GM06990 (cell line): ENCODE measurements at regions not wholly inside any gene's neighbourhood (a gene's known extent, or its start where the extent isn't known, plus 50 kb on each side); places are given as distances from the start of the nearest gene placed in this dataset.

Experiments
- DNase-seq: peaks from one replicate; pipeline ENCODE4 v3.0.0-alpha.2; 2011; ENCODE audit not compliant: insufficient read length; ENCODE audit errors: extremely low read depth
- H3K27me3 ChIP-seq: replicated peaks from 2 replicates; pipeline ENCODE4 v1.6.0; 2011; ENCODE audit warnings: low read length; ENCODE audit not compliant: control insufficient read depth, insufficient read depth
- H3K36me3 ChIP-seq: 2 replicates; pipeline ENCODE4 v1.5.1; 2011; ENCODE audit warnings: low read length; ENCODE audit not compliant: control insufficient read depth, insufficient read depth
- H3K4me3 ChIP-seq: replicated peaks from 2 replicates; pipeline ENCODE4 v1.5.1; 2011; ENCODE audit warnings: low read depth, mild to moderate bottlenecking, control low read depth, low read length
- TF ChIP-seq, protein P1 (sequence below): IDR thresholded peaks from 2 replicates; pipeline ENCODE4 v1.5.1; 2011; ENCODE audit warnings: low read length, control low read depth, mild to moderate bottlenecking, inconsistent platforms; ENCODE audit not compliant: insufficient read depth, poor library complexity, severe bottlenecking

DNA sequence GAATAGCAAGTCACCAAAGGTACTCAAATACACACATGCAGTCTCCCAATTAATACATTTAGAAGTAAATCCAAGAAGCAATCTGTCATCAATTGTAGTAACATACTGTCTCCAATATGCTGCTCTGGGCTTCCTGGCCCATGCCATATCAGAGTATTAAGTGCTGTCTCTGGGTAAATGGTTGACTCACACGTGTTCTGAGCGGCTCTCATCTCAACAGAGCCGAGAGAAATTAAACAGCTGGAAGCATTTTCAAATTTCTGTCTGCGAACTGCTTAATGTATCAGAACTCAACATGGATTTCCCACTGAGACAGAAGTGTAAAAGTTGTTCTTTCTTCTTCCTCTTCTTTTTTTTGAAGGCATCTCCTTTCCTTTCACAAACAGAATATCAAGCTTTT is 247.3 kb upstream of the TAS2R1 start:
- peaks cover 1% of the 10 kb centered on the region for H3K27me3 ChIP-seq
- DNase-seq: no peak
- TF ChIP-seq, protein P1, sequence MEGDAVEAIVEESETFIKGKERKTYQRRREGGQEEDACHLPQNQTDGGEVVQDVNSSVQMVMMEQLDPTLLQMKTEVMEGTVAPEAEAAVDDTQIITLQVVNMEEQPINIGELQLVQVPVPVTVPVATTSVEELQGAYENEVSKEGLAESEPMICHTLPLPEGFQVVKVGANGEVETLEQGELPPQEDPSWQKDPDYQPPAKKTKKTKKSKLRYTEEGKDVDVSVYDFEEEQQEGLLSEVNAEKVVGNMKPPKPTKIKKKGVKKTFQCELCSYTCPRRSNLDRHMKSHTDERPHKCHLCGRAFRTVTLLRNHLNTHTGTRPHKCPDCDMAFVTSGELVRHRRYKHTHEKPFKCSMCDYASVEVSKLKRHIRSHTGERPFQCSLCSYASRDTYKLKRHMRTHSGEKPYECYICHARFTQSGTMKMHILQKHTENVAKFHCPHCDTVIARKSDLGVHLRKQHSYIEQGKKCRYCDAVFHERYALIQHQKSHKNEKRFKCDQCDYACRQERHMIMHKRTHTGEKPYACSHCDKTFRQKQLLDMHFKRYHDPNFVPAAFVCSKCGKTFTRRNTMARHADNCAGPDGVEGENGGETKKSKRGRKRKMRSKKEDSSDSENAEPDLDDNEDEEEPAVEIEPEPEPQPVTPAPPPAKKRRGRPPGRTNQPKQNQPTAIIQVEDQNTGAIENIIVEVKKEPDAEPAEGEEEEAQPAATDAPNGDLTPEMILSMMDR: no peak

DNA sequence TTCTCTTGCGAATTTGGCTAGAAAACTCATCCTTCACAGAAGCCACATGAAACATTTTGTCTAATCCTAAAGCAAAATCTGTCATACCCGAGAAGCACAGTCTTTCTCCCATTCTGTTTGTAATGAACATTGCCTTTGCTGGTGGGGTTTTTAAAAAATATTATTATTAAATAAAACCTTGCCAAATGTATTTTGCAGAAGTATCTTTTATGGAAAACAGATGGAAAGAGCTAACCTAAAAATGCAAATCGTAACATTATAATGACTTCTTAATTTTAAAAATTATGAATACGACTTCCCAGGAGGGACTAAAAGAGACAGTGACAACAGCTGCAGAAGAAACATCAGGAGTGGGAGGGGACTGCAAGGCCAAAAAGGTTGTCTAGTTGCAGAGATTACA is 246.3 kb upstream of the TAS2R1 start:
- Histone ChIP-seq H3K36me3 (no peaks in the 10 kb centered on the region), H3K4me3 (no peak overlapping the region), H3K27me3 (peaks cover 1% of the 10 kb centered on the region)
- TF ChIP-seq, protein P1: no peak
- no peak for DNase-seq

More for the DNA sequence above, 247.3 kb upstream of the TAS2R1 start:
- H3K36me3 ChIP-seq: no peaks in the 10 kb centered on the region
- no peak overlapping the region for H3K4me3 ChIP-seq

DNA sequence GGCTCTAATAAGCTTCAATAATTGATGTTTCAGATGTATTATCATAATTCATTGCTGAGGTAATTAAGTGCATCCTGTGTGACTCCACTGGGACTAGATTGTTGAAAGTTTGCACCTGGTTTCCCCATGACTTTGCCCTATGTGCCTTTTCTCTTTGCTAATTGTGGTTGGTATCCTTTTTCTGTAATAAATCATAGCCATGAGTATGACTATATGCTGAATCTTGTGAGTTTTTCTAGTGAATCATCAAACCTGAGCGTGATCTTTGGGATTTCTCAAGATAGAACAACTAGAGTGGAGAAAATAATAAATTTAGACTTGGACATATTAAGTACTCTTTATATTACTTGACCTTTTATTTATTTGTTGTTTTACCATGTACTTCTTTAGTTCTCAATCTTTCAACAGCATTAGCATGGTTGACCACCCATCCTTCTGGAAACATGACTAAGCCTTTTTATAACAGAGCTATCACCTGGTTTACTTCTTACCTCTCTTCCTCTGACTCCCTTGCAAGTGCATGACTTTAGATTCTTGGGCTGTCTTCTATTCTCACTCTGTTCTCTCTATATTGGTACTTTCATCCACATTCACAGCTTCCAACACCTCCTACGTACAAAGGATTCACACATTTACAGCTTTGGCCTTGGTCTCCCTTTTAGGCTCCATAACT is 239.6 kb upstream of the TAS2R1 start:
- H3K27me3 ChIP-seq: no peaks in the 10 kb centered on the region
- no peak overlapping the region for H3K4me3 ChIP-seq
- no peaks in the 10 kb centered on the region for H3K36me3 ChIP-seq
- TF ChIP-seq, protein P1: no peak
- DNase-seq: no peak

DNA sequence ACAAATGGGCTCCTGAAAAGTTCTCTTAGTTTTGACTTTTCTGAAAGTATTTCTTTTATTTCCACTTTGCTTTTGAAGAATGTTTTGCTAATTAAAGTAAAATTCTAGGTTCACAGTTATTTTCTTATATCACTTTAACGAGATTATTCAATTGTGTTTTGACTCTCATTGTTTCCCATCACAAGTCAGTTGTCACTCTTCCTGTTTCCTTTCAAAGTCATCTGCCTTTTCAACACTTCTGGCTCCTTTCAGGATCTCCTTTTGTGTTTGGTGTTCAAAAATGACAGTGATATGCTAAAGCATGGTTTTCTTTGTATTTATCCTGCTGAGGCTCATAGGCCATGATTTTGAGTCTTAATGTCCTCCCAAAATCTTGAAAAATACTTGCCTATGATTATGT is 235.4 kb upstream of the TAS2R1 start:
- Histone ChIP-seq H3K4me3 (no peak overlapping the region), H3K27me3 (no peaks in the 10 kb centered on the region), H3K36me3 (no peaks in the 10 kb centered on the region)
- TF ChIP-seq, protein P1: no peak
- DNase-seq: no peak

DNA sequence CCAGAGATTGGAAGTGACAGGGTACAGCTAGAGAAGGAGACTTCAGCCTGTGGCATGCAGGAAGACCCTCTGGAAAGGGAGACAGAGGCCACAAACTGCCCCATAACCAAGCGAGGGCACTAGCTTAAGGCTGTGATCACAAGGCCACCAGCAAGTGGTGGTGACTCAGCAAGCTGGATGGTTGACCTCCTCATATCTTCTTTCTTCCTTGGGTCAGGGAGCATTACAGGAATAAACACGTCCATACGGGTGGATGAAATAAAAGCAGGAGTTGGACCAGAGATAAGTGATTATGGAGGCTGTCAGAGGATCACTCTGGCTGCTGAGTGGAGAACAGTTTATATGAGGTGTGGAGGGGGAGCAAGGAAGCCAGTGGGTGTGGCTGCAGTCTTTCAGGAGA is 234.6 kb upstream of the TAS2R1 start:
- H3K27me3 ChIP-seq: no peaks in the 10 kb centered on the region
- H3K36me3 ChIP-seq: no peaks in the 10 kb centered on the region
- TF ChIP-seq, protein P1: no peak
- no peak for DNase-seq
- H3K4me3 ChIP-seq: no peak overlapping the region

DNA sequence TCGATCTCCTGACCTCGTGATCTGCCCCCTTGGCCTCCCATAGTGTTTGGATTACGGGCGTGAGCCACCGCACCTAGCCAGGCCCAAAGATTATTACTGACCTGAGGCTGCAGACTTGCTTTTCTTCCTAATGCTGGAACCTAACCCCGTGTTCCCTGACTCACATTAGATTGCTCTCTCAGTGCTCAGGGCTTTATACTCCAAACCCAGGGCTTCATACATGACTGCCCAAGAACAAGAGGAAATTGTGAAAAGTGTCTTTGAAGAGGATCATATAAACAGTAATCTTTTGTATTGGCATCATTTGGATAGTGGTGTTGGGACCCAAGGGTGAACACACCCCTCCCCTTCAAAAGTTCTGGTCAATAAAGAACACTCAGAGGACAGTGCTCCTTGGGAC is 233.3 kb upstream of the TAS2R1 start:
- H3K36me3 ChIP-seq: no peaks in the 10 kb centered on the region
- H3K4me3 ChIP-seq: no peak overlapping the region
- TF ChIP-seq, protein P1: no peak
- no peak for DNase-seq
- H3K27me3 ChIP-seq: no peaks in the 10 kb centered on the region
